Skeletal muscle tissue (tissue), 3 donors: ENCODE measurements at regions not wholly inside any gene's neighbourhood (a gene's known extent, or its start where the extent isn't known, plus 50 kb on each side); places are given as distances from the start of the nearest gene placed in this dataset.
"Not testable (repeated sequence)": the region's sequence is repeated elsewhere in the genome, so short reads cannot be mapped to it uniquely, and the experiment has no call there.

ENCODE experiments used
- H3K27ac ChIP-seq: one replicate; pipeline ENCODE4 v1.7.0; 2013; ENCODE audit warnings: mild to moderate bottlenecking, low read depth, low read length, inconsistent platforms
- H3K27me3 ChIP-seq, 3 donors: one replicate each; pipeline ENCODE4 v1.7.0; 2013; ENCODE audit warnings: low read length in 3 of 3; ENCODE audit not compliant: control insufficient read depth in 3 of 3, insufficient read depth in 3 of 3
- H3K36me3 ChIP-seq, 3 donors: one replicate each; pipeline ENCODE4 v1.7.0; 2013; ENCODE audit warnings: low read length in 3 of 3; ENCODE audit not compliant: control insufficient read depth in 3 of 3, insufficient read depth in 3 of 3
- H3K4me1 ChIP-seq, 3 donors: one replicate each; pipeline ENCODE4 v1.7.0; 2013; ENCODE audit warnings: low read length in 3 of 3, mild to moderate bottlenecking in 3 of 3; ENCODE audit not compliant: control insufficient read depth in 3 of 3, insufficient read depth in 3 of 3
- H3K4me3 ChIP-seq, 3 donors: one replicate each; pipeline ENCODE4 v1.7.0; 2013; ENCODE audit warnings: low read length in 3 of 3
- H3K9ac ChIP-seq, 3 donors: one replicate each; pipeline ENCODE4 v1.7.0; 2013; ENCODE audit warnings: low read length in 3 of 3, mild to moderate bottlenecking in 3 of 3, moderate library complexity in 2 of 3, low read depth in 1 of 3
- H3K9me3 ChIP-seq, 3 donors: one replicate each; pipeline ENCODE4 v1.7.0; 2013; ENCODE audit warnings: low read length in 3 of 3; ENCODE audit not compliant: control insufficient read depth in 3 of 3
- donor health status: Osteomylitis.

DNA sequence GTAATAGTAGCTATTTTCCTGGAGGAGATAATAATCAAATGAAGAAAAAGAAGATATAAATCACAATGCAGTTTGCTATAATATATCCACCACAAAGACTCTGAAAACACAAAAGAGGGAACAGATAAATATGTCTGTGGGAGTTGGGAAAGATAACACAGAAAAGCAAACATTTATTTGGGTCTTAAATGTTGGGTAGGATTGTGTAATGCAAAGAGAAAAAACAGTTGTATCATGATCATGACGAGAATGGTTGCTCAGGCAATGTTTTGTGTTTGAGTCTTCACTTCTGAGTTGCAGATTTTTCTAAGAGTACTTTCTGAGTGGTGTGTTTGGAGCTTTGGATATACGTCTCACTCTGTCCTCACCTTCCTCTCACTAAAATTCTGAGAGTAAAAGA lies 437.5 kb downstream of the TFEC start:
- no peaks in the 10 kb centered on the region for H3K4me1 ChIP-seq
- no peaks in the 10 kb centered on the region for H3K9me3 ChIP-seq
- no peaks in the 10 kb centered on the region for H3K27me3 ChIP-seq
- no peaks in the 10 kb centered on the region for H3K36me3 ChIP-seq
- no peak overlapping the region for H3K4me3 ChIP-seq
- no peak overlapping the region for H3K9ac ChIP-seq
- no peak overlapping the region for H3K27ac ChIP-seq

DNA sequence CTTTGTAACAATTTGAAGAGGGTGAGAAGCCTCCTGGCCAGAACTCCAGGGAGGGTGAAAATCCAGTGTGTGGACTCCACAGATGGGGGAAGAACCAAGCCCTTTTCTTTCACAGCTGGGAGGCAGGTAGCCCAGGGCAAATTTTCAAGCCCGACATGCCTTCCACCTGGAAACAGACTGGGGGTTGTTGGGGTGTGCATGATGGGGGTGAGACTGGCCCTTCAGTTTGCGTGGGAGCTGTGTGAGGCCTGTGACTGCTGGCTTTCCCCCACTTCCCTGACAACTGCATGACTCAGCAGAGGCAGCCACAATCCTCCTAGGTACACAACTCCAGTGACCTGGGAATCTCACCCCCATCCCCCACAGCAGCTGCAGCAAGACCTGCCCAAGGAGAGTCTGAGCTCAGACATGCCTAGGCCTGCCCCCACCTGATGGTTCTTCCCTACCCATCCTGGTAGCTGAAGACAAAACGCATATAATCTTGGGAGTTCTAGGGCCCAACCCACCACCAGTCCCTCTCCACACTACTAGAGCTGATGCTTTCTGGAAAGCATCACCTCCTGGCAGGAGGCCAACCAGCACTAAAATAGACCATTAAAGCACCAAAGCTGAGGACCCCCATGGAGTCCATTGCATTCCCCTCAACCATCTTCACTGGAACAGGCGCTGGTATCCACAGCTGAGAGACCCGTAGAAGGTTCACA lies 445.4 kb downstream of the TFEC start:
- H3K9me3 ChIP-seq, result no peaks in the 10 kb centered on the region
- H3K27me3 ChIP-seq, result no peaks in the 10 kb centered on the region
- H3K4me3 ChIP-seq, result no peak overlapping the region

DNA sequence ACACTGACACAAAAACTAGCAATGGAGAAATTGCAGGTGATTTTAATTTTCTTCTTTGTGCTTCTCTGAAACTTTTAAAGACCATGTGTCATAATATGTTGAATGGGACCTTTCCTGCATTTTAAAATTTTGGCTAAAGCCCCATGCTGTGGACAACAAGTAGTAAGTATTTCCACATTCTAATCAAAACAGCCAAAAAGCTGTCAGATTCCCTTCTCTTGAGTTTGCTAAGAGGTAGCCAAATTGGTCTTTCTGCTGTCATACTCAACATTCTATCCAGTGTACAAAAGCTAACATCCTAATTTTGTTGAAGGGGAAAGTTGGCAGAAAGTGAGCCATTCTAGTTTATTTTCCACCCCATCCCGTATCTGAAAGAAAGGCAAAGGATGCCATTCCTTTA lies 447.6 kb downstream of the TFEC start:
- Histone ChIP-seq H3K4me1 (no peaks in the 10 kb centered on the region), H3K9me3 (no peaks in the 10 kb centered on the region), H3K9ac (no peak overlapping the region), H3K27me3 (no peaks in the 10 kb centered on the region), H3K36me3 (no peaks in the 10 kb centered on the region), H3K27ac (no peak overlapping the region), H3K4me3 (no peak overlapping the region)

More for the DNA sequence above, 445.4 kb downstream of the TFEC start:
- no peak overlapping the region for H3K9ac ChIP-seq
- no peaks in the 10 kb centered on the region for H3K36me3 ChIP-seq
- no peak overlapping the region for H3K27ac ChIP-seq
- no peaks in the 10 kb centered on the region for H3K4me1 ChIP-seq

DNA sequence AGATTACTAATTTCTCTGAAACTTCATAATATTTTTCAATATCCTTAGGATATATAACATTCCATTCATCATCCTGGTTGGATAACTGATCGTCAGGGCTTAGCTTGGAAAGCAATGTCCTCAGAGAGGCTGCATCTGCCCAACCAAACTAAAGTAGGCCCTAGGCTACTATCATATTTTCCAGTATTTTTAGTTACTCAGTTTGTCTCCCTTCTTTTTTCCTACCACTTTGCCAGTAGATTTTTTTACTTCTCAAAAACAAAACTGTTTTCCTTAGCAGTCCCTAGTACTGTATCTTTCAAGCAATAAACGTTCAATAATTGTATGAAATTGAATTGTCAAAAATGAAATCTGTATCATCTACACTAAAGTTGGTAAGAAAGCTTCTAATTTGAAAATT lies 452.0 kb downstream of the TFEC start:
- H3K9me3 ChIP-seq, result no peaks in the 10 kb centered on the region
- no peak overlapping the region for H3K27ac ChIP-seq
- no peaks in the 10 kb centered on the region for H3K4me1 ChIP-seq
- no peaks in the 10 kb centered on the region for H3K27me3 ChIP-seq
- H3K4me3 ChIP-seq, result no peak overlapping the region
- H3K36me3 ChIP-seq, result no peaks in the 10 kb centered on the region
- H3K9ac ChIP-seq, result no peak overlapping the region

DNA sequence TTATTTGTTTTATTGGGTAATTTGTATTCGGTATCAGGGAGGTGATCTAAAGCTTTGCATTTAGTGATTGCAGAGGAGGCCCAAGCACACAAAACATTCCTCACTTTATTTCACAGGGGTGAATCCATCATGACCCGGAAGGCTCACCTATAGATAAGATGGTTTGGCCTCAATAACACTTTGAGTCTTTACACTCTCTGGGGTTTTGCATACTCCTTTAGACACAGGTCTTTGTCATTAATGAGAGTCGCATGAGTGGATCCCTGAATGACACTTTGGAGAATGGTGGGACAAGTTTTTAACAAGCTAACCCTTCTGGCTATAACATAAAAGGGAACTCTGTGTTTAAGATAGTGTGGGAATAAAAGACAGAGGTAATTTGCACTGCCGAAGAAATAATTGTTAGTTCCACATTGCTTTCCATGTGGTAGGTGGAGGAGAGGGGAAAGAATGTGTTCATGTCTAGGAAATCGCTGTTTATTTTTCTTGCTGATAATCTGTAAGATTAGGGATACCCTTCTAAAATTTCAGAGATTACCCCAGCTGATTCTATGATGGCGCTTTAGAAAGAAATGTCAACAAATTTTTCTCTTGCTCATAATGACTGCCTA lies 455.8 kb downstream of the TFEC start:
- Histone ChIP-seq H3K36me3 (no peaks in the 10 kb centered on the region), H3K9ac (no peak overlapping the region), H3K27ac (no peak overlapping the region), H3K4me3 (no peak overlapping the region), H3K27me3 (no peaks in the 10 kb centered on the region), H3K4me1 (no peaks in the 10 kb centered on the region), H3K9me3 (no peaks in the 10 kb centered on the region)

DNA sequence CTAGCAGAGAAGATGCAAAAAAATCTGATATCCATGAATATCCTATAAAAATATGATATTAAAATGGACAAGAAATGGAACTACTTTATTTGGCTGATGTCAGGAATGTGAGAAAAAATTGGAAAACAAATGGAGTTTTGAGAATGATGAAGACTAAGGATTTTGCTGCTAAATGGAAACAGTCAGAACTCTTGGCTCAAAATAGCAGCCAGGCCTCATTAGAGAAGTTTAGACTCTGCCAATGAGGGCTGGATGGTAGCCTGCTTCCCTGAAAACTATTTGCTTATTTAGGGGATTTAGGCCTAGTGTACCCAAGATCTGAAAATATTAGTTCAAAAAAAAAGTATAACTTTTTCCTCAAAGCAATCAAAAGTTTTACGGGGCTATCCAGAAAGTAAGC lies 458.5 kb downstream of the TFEC start:
- Histone ChIP-seq H3K9me3 (no peaks in the 10 kb centered on the region), H3K9ac (no peak overlapping the region), H3K27ac (no peak overlapping the region), H3K4me1 (no peaks in the 10 kb centered on the region), H3K36me3 (no peaks in the 10 kb centered on the region), H3K27me3 (no peaks in the 10 kb centered on the region), H3K4me3 (no peak overlapping the region)

DNA sequence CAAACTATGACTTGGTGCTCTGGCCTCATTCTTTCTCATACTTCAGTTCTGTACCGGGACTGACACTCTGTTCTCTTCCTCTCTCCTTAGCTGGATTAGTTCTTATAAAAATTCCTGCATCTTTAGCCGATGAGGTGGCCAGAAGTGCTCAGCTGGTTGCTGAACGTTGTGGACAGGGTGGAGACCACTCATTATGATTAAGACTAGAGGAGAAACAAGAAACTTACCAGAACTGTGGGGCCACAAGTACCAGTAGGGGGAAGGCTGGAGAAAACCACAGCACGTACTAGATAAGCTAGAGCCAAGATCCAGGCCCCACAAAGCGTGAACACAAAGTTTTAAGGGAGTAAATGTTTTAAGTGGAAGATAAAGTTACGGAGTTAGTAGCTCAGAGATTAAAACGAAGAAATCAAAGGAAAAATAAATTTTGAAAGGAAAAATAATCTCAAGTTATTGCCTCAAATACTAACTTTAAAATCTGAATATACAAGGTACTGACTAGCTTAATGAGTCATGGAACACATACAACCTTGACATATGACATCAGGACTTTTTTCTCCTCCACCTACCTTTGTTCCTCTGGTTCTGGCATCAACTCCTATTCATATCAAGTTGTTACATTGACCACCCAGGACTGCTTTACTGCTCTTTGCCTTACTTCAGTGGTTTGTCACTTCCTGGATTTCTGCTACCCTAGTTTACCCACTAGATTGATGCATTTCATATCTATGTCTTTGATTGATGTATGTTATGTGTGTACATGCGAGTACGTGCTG lies 469.0 kb downstream of the TFEC start:
- Histone ChIP-seq H3K9me3 (no peaks in the 10 kb centered on the region), H3K4me1 (no peaks in the 10 kb centered on the region), H3K9ac (no peak overlapping the region), H3K4me3 (no peak overlapping the region), H3K27me3 (no peaks in the 10 kb centered on the region), H3K27ac (no peak overlapping the region), H3K36me3 (no peaks in the 10 kb centered on the region)

DNA sequence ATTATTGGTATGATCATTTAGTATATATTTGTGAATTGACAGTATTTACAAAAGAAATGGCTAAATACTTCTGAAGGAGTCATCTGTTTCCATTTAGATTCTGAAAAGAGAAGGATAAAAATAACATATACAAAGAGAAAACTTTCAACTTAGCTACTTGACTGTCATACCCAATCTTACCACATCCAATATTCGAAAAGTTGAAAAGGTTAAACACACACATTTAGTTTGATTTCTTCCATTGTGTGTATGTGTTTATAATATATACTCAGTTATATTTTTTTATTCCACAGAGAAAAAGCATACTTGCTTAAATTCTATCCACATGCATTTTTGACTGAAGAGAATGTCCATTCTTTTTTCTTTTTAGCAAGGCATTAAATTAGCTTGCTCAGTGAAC lies 470.7 kb downstream of the TFEC start:
- H3K9ac ChIP-seq, result no peak overlapping the region
- no peak overlapping the region for H3K4me3 ChIP-seq
- no peaks in the 10 kb centered on the region for H3K9me3 ChIP-seq
- H3K27ac ChIP-seq, result no peak overlapping the region
- H3K27me3 ChIP-seq, result no peaks in the 10 kb centered on the region
- no peaks in the 10 kb centered on the region for H3K4me1 ChIP-seq
- no peaks in the 10 kb centered on the region for H3K36me3 ChIP-seq

DNA sequence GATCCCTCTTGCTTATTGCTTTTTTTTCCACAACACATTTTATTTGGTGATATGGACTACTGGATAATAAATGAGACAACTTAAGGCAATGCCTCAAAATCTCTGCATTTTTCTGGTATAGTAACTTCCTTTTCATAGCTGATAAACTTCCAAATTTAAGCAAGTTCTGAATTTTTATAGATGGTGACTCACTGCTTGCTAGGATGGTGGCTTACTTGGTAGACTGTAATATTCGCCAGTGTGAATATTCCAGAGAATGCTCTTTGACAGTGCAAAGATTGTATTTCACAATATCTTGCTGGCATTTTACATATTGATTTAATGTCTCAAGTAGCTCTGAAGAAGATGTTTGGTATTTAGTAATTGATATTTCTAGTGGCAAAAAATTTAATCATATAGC lies 472.4 kb downstream of the TFEC start:
- Histone ChIP-seq H3K4me1 (no peaks in the 10 kb centered on the region), H3K27ac (no peak overlapping the region), H3K27me3 (no peaks in the 10 kb centered on the region), H3K9me3 (no peaks in the 10 kb centered on the region), H3K36me3 (no peaks in the 10 kb centered on the region), H3K4me3 (no peak overlapping the region), H3K9ac (no peak overlapping the region)

DNA sequence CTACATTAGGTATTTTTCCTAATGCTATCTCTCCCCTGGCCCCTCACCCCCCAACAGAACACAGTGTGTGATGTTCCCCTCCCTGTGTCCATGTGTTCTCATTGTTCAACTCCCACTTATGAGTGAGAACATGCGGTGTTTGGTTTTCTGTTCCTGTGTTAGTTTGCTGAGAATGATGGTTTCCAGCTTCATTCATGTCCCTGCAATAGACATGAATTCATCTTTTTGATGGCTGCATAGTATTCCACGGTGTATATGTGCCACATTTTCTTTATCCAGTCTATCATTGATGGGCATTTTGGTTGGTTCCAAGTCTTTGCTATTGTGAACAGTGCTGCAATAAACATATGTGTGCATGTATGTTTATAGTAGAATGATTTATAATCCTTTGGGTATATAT lies 473.3 kb downstream of the TFEC start:
- H3K9me3 ChIP-seq, H3K4me1 ChIP-seq, H3K27ac ChIP-seq, H3K36me3 ChIP-seq, H3K27me3 ChIP-seq, H3K4me3 ChIP-seq, H3K9ac ChIP-seq: not testable (repeated sequence)
